IMR-90 (cell line): ENCODE measurements at regions not wholly inside any gene's neighbourhood (a gene's known extent, or its start where the extent isn't known, plus 50 kb on each side); places are given as distances from the start of the nearest gene placed in this dataset.

ENCODE experiments used
- ATAC-seq: fragments of 200-7000 bp; cut with Tn5 transposase; 2 replicates; pipeline ENCODE4 v1.9.1; 2020; ENCODE audit warnings: low read depth, mild to moderate bottlenecking, moderate library complexity
- BruUV-seq: library from RNA; stranded (reverse); fragments of 400-500 nt; replicated peaks from 2 replicates; lab custom pipeline; 2021; lab: Mats Ljungman, UMichigan
- CTCF ChIA-PET: fragments of 300-600 bp; formaldehyde crosslinking; extraction: SDS; loops from one replicate; lab custom pipeline; 2021; ENCODE audit warnings: antibody characterized with exemption; lab: Yijun Ruan, JAX
- POLR2A ChIA-PET: fragments of 300-600 bp; sonication (Branson Sonifier 250); formaldehyde crosslinking; loops from one replicate; lab custom pipeline; 2022; ENCODE audit warnings: antibody characterized with exemption; ENCODE audit not compliant: unreplicated experiment; lab: Charles Lee
- DNase-seq: peaks from one replicate; pipeline ENCODE4 v3.0.0; 2013
- H2AFZ ChIP-seq: replicated peaks from 2 replicates; pipeline ENCODE3; 2013; ENCODE audit warnings: low read length, mild to moderate bottlenecking; ENCODE audit not compliant: poor library complexity
- H2AK5ac ChIP-seq: 2 replicates; pipeline ENCODE4 v1.6.1; 2013; ENCODE audit warnings: low read depth, low read length, inconsistent platforms
- H2AK9ac ChIP-seq: replicated peaks from 2 replicates; pipeline ENCODE3; 2013; ENCODE audit warnings: mild to moderate bottlenecking, low read depth, low read length, moderate library complexity; ENCODE audit not compliant: poor library complexity
- H2BK120ac ChIP-seq: 2 replicates; pipeline ENCODE4 v1.6.1; 2013; ENCODE audit warnings: low read depth, low read length, inconsistent platforms
- H2BK15ac ChIP-seq: 3 replicates; pipeline ENCODE4 v1.6.1; 2013; ENCODE audit warnings: low read depth, low read length, inconsistent platforms
- H2BK20ac ChIP-seq: 2 replicates; pipeline ENCODE4 v1.6.1; 2013; ENCODE audit warnings: low read depth, mild to moderate bottlenecking, inconsistent platforms, low read length, moderate library complexity
- H2BK5ac ChIP-seq: 2 replicates; pipeline ENCODE4 v1.6.1; 2013; ENCODE audit warnings: mild to moderate bottlenecking, low read depth, low read length, inconsistent platforms; ENCODE audit not compliant: poor library complexity, severe bottlenecking
- H3K14ac ChIP-seq: replicated peaks from 2 replicates; pipeline ENCODE4 v1.6.1; 2013; ENCODE audit warnings: low read depth, low read length, inconsistent platforms
- H3K18ac ChIP-seq: 2 replicates; pipeline ENCODE4 v1.6.1; 2013; ENCODE audit warnings: low read depth, low read length, control low read depth
- H3K23ac ChIP-seq: 2 replicates; pipeline ENCODE4 v1.6.1; 2013; ENCODE audit warnings: low read depth, low read length, inconsistent platforms
- H3K27ac ChIP-seq: 2 replicates; pipeline ENCODE4 v1.5.1; 2013; ENCODE audit warnings: mild to moderate bottlenecking, control low read depth, low read length; ENCODE audit not compliant: insufficient read depth
- H3K27me3 ChIP-seq: 2 replicates; pipeline ENCODE4 v1.6.1; 2013; ENCODE audit warnings: low read length; ENCODE audit not compliant: control insufficient read depth, insufficient read depth
- H3K36me3 ChIP-seq: 2 replicates; pipeline ENCODE4 v1.6.1; 2013; ENCODE audit warnings: low read length, mixed read lengths; ENCODE audit not compliant: control insufficient read depth, insufficient read depth
- H3K4ac ChIP-seq: 2 replicates; pipeline ENCODE4 v1.6.1; 2013; ENCODE audit warnings: low read depth, low read length, inconsistent platforms
- H3K4me1 ChIP-seq: 2 replicates; pipeline ENCODE4 v1.6.1; 2013; ENCODE audit warnings: low read length, mixed read lengths; ENCODE audit not compliant: control insufficient read depth, insufficient read depth
- H3K4me2 ChIP-seq: 2 replicates; pipeline ENCODE4 v1.6.1; 2013; ENCODE audit warnings: low read depth, mild to moderate bottlenecking, control low read depth, low read length, moderate library complexity
- H3K4me3 ChIP-seq: 2 replicates; pipeline ENCODE4 v1.5.1; 2013; ENCODE audit warnings: low read depth, mild to moderate bottlenecking, control low read depth, low read length, moderate library complexity; ENCODE audit not compliant: insufficient read depth
- H3K56ac ChIP-seq: 2 replicates; pipeline ENCODE4 v1.6.1; 2013; ENCODE audit warnings: low read length, inconsistent platforms; ENCODE audit not compliant: insufficient read depth; ENCODE audit errors: extremely low read depth
- H3K79me1 ChIP-seq, 2 experiments: 2 replicates each; pipeline ENCODE4 v1.6.1; 2013; ENCODE audit warnings: low read length in 2 of 2, inconsistent platforms in 1 of 2, low read depth in 1 of 2
- H3K9ac ChIP-seq: 2 replicates; pipeline ENCODE4 v1.6.1; 2013; ENCODE audit warnings: low read depth, low read length, control low read depth
- H3K9me1 ChIP-seq: 2 replicates; pipeline ENCODE4 v1.6.1; 2013; ENCODE audit warnings: low read length, inconsistent platforms; ENCODE audit not compliant: insufficient read depth
- H3K9me3 ChIP-seq: 2 replicates; pipeline ENCODE4 v1.6.1; 2013; ENCODE audit warnings: low read length; ENCODE audit not compliant: control insufficient read depth, insufficient read depth
- H4K20me1 ChIP-seq: 2 replicates; pipeline ENCODE4 v1.6.1; 2013; ENCODE audit warnings: low read length, inconsistent platforms; ENCODE audit not compliant: insufficient read depth
- H4K5ac ChIP-seq: 2 replicates; pipeline ENCODE4 v1.6.1; 2013; ENCODE audit warnings: mild to moderate bottlenecking, low read depth, low read length, control low read depth
- H4K8ac ChIP-seq, 2 experiments: 2 replicates each; pipeline ENCODE4 v1.6.1; 2013; ENCODE audit warnings: low read depth in 2 of 2, low read length in 2 of 2, control low read depth in 1 of 2, inconsistent platforms in 1 of 2
- H4K91ac ChIP-seq: 2 replicates; pipeline ENCODE4 v1.6.1; 2013; ENCODE audit warnings: low read depth, low read length, inconsistent platforms; ENCODE audit not compliant: insufficient read depth
- BHLHE40 ChIP-seq: fragments of 150-350 bp; IDR thresholded peaks from 2 replicates; pipeline ENCODE4 v1.6.1; 2016; ENCODE audit warnings: mild to moderate bottlenecking, low read depth, low read length
- CEBPB ChIP-seq: IDR thresholded peaks from 2 replicates; pipeline ENCODE4 v1.6.1; 2012; ENCODE audit warnings: low read depth, low read length, improper control_type of control experiment
- CHD1 ChIP-seq: IDR thresholded peaks from 2 replicates; pipeline ENCODE4 v1.6.1; 2012; ENCODE audit warnings: low read depth, low read length, improper control_type of control experiment
- FOS ChIP-seq: fragments of 150-350 bp; IDR thresholded peaks from 2 replicates; pipeline ENCODE4 v1.6.1; 2016; ENCODE audit warnings: low read depth, low read length
- MAFK ChIP-seq: IDR thresholded peaks from 2 replicates; pipeline ENCODE4 v1.6.1; 2012; ENCODE audit warnings: low read depth, low read length, improper control_type of control experiment
- MAZ ChIP-seq: IDR thresholded peaks from 2 replicates; pipeline ENCODE4 v1.6.1; 2012; ENCODE audit warnings: low read depth, mild to moderate bottlenecking, low read length, improper control_type of control experiment, moderate library complexity, borderline replicate concordance
- MXI1 ChIP-seq: IDR thresholded peaks from 2 replicates; pipeline ENCODE4 v1.6.1; 2012; ENCODE audit warnings: low read depth, mild to moderate bottlenecking, low read length, moderate library complexity, borderline replicate concordance
- NFE2L2 ChIP-seq: fragments of 150-350 bp; IDR thresholded peaks from 2 replicates; pipeline ENCODE4 v1.6.1; 2016; ENCODE audit warnings: low read depth, mild to moderate bottlenecking, low read length
- POLR2A ChIP-seq: IDR thresholded peaks from 2 replicates; pipeline ENCODE4 v1.6.1; 2012; ENCODE audit warnings: mild to moderate bottlenecking, low read depth, low read length
- RAD21 ChIP-seq: IDR thresholded peaks from 2 replicates; pipeline ENCODE4 v1.6.1; 2012; ENCODE audit warnings: low read length, improper control_type of control experiment
- RCOR1 ChIP-seq: IDR thresholded peaks from 2 replicates; pipeline ENCODE4 v1.6.1; 2012; ENCODE audit warnings: mild to moderate bottlenecking, low read length, improper control_type of control experiment; ENCODE audit not compliant: insufficient replicate concordance
- RFX5 ChIP-seq: IDR thresholded peaks from 2 replicates; pipeline ENCODE4 v1.8.0; 2012; ENCODE audit warnings: low read depth, mild to moderate bottlenecking, low read length, moderate library complexity
- SMC3 ChIP-seq: fragments of 150-350 bp; IDR thresholded peaks from 2 replicates; pipeline ENCODE4 v1.6.1; 2016; ENCODE audit warnings: low read depth, mild to moderate bottlenecking, antibody characterized with exemption, low read length, moderate library complexity
- WGBS, 2 experiments: methylation state at CpG; one replicate each; pipeline versions ENCODE4 v1.1.5 to v1.1.7; 2013; ENCODE audit warnings: missing lambda C conversion rate in 2 of 2; ENCODE audit not compliant: insufficient read length in 1 of 2; ENCODE audit errors: extremely low coverage in 2 of 2; 5-methylcytosine and 5-hydroxymethylcytosine counted together
- dilution Hi-C: fragments of 300-500 bp; cut with HindIII; formaldehyde crosslinking; loops from one replicate; pipeline ENCODE4 v1.14.3; 2018; ENCODE audit warnings: low sequenced_read_pairs; ENCODE audit not compliant: unreplicated experiment
- in situ Hi-C: fragments of 300-500 bp; cut with MboI; formaldehyde crosslinking; loops from 3 replicates; pipeline ENCODE4 v1.14.3; 2019; ENCODE audit warnings: low sequenced_read_pairs, inconsistent platforms, mixed read lengths
- intact Hi-C: fragments of 100-400 bp; cut with micrococcal nuclease; formaldehyde crosslinking; loops from 2 replicates; pipeline ENCODE4 v1.10.0; 2022
- TF ChIP-seq, protein P1 (sequence below): fragments of 150-350 bp; IDR thresholded peaks from 2 replicates; pipeline ENCODE4 v1.6.1; 2016; ENCODE audit warnings: low read depth, mild to moderate bottlenecking, low read length, moderate library complexity, borderline replicate concordance
- TF ChIP-seq, protein P2 (sequence below): fragments of 150-350 bp; IDR thresholded peaks from 2 replicates; pipeline ENCODE4 v1.6.1; 2017; ENCODE audit warnings: mild to moderate bottlenecking, antibody characterized with exemption, low read length, low read depth
- TF ChIP-seq, protein P3 (sequence below): conservative IDR thresholded peaks from 2 replicates; pipeline ENCODE4 v1.5.1; 2012; ENCODE audit warnings: mild to moderate bottlenecking, low read depth, low read length, improper control_type of control experiment

DNA sequence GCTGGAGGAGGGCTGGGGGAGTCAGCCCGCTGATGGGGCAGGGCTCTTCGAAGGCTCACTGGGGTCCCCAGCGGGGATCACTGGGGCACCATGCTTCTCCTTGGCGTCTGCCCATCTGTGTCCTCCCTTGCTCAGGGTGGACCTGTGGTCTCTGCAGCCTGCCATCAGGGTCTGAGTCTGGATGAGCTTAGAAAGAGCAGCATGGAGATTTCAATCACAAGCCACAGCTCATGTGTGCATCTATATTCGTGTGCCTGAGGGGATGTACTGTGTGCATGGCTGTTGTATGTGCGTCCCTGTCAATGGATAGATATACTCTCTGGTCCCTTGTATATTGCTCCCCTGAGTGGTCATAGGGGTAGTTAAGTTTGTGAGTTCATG lies 126.6 kb upstream of the SDK2 start:
- no peak for DNase-seq
- no peak overlapping the region for H3K14ac ChIP-seq
- H3K4me2 ChIP-seq: no peak overlapping the region
- no peak overlapping the region for H4K5ac ChIP-seq
- H3K4me1 ChIP-seq: no peaks in the 10 kb centered on the region
- no peak overlapping the region for H3K4ac ChIP-seq
- H4K91ac ChIP-seq: no peak overlapping the region
- H3K9me1 ChIP-seq: no peaks in the 10 kb centered on the region
- TF ChIP-seq RAD21: no peak
- no peak for TF ChIP-seq CEBPB
- no peak for TF ChIP-seq MAZ
- TF ChIP-seq BHLHE40: no peak
- TF ChIP-seq, protein P1, sequence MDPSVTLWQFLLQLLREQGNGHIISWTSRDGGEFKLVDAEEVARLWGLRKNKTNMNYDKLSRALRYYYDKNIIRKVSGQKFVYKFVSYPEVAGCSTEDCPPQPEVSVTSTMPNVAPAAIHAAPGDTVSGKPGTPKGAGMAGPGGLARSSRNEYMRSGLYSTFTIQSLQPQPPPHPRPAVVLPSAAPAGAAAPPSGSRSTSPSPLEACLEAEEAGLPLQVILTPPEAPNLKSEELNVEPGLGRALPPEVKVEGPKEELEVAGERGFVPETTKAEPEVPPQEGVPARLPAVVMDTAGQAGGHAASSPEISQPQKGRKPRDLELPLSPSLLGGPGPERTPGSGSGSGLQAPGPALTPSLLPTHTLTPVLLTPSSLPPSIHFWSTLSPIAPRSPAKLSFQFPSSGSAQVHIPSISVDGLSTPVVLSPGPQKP: no peak
- TF ChIP-seq FOS: no peak
- no peak for TF ChIP-seq RFX5
- TF ChIP-seq POLR2A: no peak
- no peak for TF ChIP-seq RCOR1
- no peak for TF ChIP-seq MXI1
- TF ChIP-seq MAFK: no peak
- no peak for TF ChIP-seq CHD1
- TF ChIP-seq, protein P2, sequence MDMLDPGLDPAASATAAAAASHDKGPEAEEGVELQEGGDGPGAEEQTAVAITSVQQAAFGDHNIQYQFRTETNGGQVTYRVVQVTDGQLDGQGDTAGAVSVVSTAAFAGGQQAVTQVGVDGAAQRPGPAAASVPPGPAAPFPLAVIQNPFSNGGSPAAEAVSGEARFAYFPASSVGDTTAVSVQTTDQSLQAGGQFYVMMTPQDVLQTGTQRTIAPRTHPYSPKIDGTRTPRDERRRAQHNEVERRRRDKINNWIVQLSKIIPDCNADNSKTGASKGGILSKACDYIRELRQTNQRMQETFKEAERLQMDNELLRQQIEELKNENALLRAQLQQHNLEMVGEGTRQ: no peak
- no peak for TF ChIP-seq NFE2L2
- TF ChIP-seq SMC3: no peak
- TF ChIP-seq, protein P3, sequence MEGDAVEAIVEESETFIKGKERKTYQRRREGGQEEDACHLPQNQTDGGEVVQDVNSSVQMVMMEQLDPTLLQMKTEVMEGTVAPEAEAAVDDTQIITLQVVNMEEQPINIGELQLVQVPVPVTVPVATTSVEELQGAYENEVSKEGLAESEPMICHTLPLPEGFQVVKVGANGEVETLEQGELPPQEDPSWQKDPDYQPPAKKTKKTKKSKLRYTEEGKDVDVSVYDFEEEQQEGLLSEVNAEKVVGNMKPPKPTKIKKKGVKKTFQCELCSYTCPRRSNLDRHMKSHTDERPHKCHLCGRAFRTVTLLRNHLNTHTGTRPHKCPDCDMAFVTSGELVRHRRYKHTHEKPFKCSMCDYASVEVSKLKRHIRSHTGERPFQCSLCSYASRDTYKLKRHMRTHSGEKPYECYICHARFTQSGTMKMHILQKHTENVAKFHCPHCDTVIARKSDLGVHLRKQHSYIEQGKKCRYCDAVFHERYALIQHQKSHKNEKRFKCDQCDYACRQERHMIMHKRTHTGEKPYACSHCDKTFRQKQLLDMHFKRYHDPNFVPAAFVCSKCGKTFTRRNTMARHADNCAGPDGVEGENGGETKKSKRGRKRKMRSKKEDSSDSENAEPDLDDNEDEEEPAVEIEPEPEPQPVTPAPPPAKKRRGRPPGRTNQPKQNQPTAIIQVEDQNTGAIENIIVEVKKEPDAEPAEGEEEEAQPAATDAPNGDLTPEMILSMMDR: no peak
- H3K9ac ChIP-seq: no peak overlapping the region
- no peak overlapping the region for H3K56ac ChIP-seq
- no peak overlapping the region for H2AK5ac ChIP-seq
- dilution Hi-C loops: no loop called here
- ATAC-seq: no peak
- no peaks in the 10 kb centered on the region for H3K36me3 ChIP-seq
- H3K18ac ChIP-seq: no peak overlapping the region
- H4K8ac ChIP-seq: no peak overlapping the region
- H3K23ac ChIP-seq: no peak overlapping the region
- BruUV-seq: no TSS peak
- H3K27ac ChIP-seq: no peak overlapping the region
- no peak overlapping the region for H2AK9ac ChIP-seq
- no peak overlapping the region for H2BK120ac ChIP-seq
- peaks cover 26% of the 10 kb centered on the region for H3K9me3 ChIP-seq
- CTCF ChIA-PET: no interaction called here
- in situ Hi-C loops: no loop called here
- no peaks in the 10 kb centered on the region for H4K20me1 ChIP-seq
- no peak overlapping the region for H2AFZ ChIP-seq
- intact Hi-C loops: no loop called here
- H3K4me3 ChIP-seq: no peak overlapping the region
- no peak overlapping the region for H2BK5ac ChIP-seq
- POLR2A ChIA-PET: no interaction called here
- no peak overlapping the region for H2BK20ac ChIP-seq
- H3K27me3 ChIP-seq: no peaks in the 10 kb centered on the region
- WGBS, 2 experiments: no CpG with 5 or more reads among the region's 6 CpGs
- no peaks in the 10 kb centered on the region for H3K79me1 ChIP-seq
- no peak overlapping the region for H2BK15ac ChIP-seq
